ENCODE measurements at regions not wholly inside any gene's neighbourhood (a gene's known extent, or its start where the extent isn't known, plus 50 kb on each side); places are given as distances from the start of the nearest gene placed in this dataset.
"Not testable (repeated sequence)": the region's sequence is repeated elsewhere in the genome, so short reads cannot be mapped to it uniquely, and the experiment has no call there.

DNA sequence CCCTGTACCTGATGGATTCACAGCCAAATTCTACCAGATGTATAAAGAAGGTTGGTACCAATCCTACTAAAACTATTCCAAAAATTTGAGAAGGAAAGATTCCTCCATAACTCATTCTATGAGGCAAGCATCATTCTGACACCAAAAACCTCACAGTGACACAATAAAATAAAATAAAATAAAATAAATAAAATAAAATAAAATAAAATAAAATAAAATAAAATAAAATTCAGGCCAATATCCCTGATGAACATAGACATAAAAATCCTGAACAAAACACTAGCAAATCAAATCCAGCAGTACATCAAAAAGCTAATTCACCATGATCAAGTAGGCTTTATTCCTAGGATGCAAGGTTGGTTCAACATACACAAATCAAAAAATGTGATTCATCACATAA is 108.1 kb downstream of the PROX1 start:
- DNase-seq; H3K4me3 ChIP-seq (ENCODE audit: insufficient read depth, low read depth, low read length); H3K36me3 ChIP-seq (replicated peaks; ENCODE audit: control insufficient read depth, insufficient read depth, low read length); H3K27me3 ChIP-seq (ENCODE audit: control insufficient read depth, insufficient read depth, low read length): not testable (repeated sequence)

GRCh38 chr1:214101246-214101645 is 113.5 kb downstream of the PROX1 start:
- Histone ChIP-seq H3K4me3 (ENCODE audit: insufficient read depth, low read depth, low read length) (no peak overlapping the region), H3K27me3 (ENCODE audit: control insufficient read depth, insufficient read depth, low read length) (no peaks in the 10 kb centered on the region), H3K36me3 (replicated peaks; ENCODE audit: control insufficient read depth, insufficient read depth, low read length) (no peaks in the 10 kb centered on the region)
- no peak for DNase-seq

DNA sequence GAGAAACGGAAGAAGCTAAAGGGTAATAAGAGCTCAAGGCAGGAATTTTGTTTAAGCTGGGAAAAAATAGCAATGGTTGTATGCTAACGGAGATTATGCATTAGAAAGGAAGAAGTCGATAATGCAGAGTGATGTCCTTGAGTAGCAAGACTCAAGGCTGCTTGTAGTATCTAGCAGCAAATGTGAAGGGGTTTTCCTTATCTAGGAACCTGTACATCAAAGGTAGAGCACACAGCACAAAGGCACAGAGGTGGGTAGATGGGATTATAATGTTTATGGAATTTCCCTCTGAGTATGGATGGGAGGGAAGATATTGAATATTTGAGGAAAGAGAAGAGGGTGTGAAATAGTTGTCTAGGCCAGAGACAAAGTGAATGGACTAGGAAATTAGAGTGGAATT is 114.1 kb downstream of the PROX1 start:
- no peaks in the 10 kb centered on the region for H3K36me3 ChIP-seq (replicated peaks; ENCODE audit: control insufficient read depth, insufficient read depth, low read length)
- DNase-seq = no peak
- H3K4me3 ChIP-seq (ENCODE audit: insufficient read depth, low read depth, low read length) = no peak overlapping the region
- H3K27me3 ChIP-seq (ENCODE audit: control insufficient read depth, insufficient read depth, low read length) = no peaks in the 10 kb centered on the region

- H3K4me3 ChIP-seq (ENCODE audit: insufficient read depth, low read depth, low read length) = no peak overlapping the region
- H3K27me3 ChIP-seq (ENCODE audit: control insufficient read depth, insufficient read depth, low read length) = no peaks in the 10 kb centered on the region
- no peaks in the 10 kb centered on the region for H3K36me3 ChIP-seq (replicated peaks; ENCODE audit: control insufficient read depth, insufficient read depth, low read length)
- DNase-seq = no peak
Observed at GRCh38 chr1:214102907-214103306, 115.1 kb downstream of the PROX1 start.

- DNase-seq = no peak
- Histone ChIP-seq H3K27me3 (ENCODE audit: control insufficient read depth, insufficient read depth, low read length) (no peaks in the 10 kb centered on the region), H3K4me3 (ENCODE audit: insufficient read depth, low read depth, low read length) (no peak overlapping the region), H3K36me3 (replicated peaks; ENCODE audit: control insufficient read depth, insufficient read depth, low read length) (no peaks in the 10 kb centered on the region)
Observed at GRCh38 chr1:214103778-214104177, 116.0 kb downstream of the PROX1 start.

- H3K36me3 ChIP-seq (replicated peaks; ENCODE audit: control insufficient read depth, insufficient read depth, low read length) = no peaks in the 10 kb centered on the region
- no peak for DNase-seq
- H3K4me3 ChIP-seq (ENCODE audit: insufficient read depth, low read depth, low read length) = no peak overlapping the region
- no peaks in the 10 kb centered on the region for H3K27me3 ChIP-seq (ENCODE audit: control insufficient read depth, insufficient read depth, low read length)
Observed at GRCh38 chr1:214106375-214106774, 118.6 kb downstream of the PROX1 start.

DNA sequence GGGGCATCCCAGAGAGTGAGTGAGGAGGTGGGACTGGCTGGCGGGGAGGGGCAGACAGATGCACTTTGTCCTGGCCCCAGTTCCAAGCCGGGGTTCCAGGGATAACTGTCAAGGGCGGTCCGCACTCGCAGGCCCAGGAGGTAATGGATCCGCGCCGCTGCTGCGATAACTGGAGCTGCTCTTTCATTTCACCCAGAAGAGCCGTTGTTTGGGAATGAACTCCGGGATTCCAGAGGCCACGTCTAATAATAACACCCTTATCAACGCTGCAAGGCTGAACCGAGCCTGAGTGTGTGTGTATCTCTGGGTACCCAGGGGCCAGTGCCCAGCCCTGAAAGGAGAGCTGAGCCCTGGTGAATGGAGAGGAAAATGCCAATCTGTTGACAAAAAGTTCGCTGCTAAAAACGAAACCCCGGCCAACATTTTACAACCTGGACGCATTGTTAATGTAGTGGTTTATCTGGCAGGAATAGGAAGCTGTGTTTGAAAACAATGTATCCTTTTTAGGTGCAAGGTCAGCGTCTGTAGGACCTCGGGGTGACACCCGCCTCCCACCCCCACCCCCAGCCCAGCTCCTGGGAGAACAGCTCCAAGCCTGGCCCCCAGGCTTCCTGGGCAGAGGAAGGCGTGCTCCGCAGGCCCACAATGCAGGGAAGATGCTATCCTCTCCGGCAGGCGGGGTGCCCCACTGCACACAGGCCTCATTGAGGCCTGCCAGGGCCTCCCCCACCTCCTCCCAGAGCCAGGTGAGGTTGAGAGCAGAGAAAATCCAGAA is 119.7 kb downstream of the PROX1 start:
- Histone ChIP-seq H3K27me3 (ENCODE audit: control insufficient read depth, insufficient read depth, low read length) (no peaks in the 10 kb centered on the region), H3K36me3 (replicated peaks; ENCODE audit: control insufficient read depth, insufficient read depth, low read length) (no peaks in the 10 kb centered on the region), H3K4me3 (ENCODE audit: insufficient read depth, low read depth, low read length) (no peak overlapping the region; the same call in 1 of the 2 replicates)
- peak; percentile 41 for DNase-seq

GRCh38 chr1:214108097-214108446 is 120.3 kb downstream of the PROX1 start:
- no peak for DNase-seq
- Histone ChIP-seq H3K36me3 (replicated peaks; ENCODE audit: control insufficient read depth, insufficient read depth, low read length) (no peaks in the 10 kb centered on the region), H3K4me3 (ENCODE audit: insufficient read depth, low read depth, low read length) (no peak overlapping the region), H3K27me3 (ENCODE audit: control insufficient read depth, insufficient read depth, low read length) (no peaks in the 10 kb centered on the region)

GRCh38 chr1:214111796-214112195 is 124.0 kb downstream of the PROX1 start:
- Histone ChIP-seq H3K4me3 (ENCODE audit: insufficient read depth, low read depth, low read length) (no peak overlapping the region), H3K36me3 (replicated peaks; ENCODE audit: control insufficient read depth, insufficient read depth, low read length) (no peaks in the 10 kb centered on the region), H3K27me3 (ENCODE audit: control insufficient read depth, insufficient read depth, low read length) (no peaks in the 10 kb centered on the region)
- DNase-seq = no peak

DNA sequence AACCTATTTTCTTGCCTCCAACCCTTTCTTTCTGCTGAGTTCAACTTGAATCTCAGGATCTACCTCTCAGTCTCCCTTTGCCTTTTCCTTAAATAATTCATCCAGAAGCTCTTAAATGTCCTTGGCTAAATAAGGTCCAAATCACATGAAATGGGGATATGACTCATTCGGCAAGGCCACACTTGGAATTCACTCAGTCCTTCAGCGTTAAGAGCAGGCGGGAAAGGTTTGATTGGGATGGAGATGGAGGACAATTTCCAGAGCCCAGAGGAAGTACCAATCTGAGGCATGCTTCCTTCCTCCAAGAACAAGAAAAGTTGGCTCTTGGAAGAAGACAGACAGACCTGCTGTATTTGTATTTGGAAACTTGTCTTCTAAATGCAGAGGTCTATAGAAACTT is 128.5 kb downstream of the PROX1 start:
- no peak for DNase-seq
- H3K27me3 ChIP-seq (ENCODE audit: control insufficient read depth, insufficient read depth, low read length) = no peaks in the 10 kb centered on the region
- H3K36me3 ChIP-seq (replicated peaks; ENCODE audit: control insufficient read depth, insufficient read depth, low read length) = no peaks in the 10 kb centered on the region
- H3K4me3 ChIP-seq (ENCODE audit: insufficient read depth, low read depth, low read length) = no peak overlapping the region

GRCh38 chr1:214117780-214118179 is 130.0 kb downstream of the PROX1 start:
- DNase-seq = no peak
- no peak overlapping the region for H3K4me3 ChIP-seq (ENCODE audit: insufficient read depth, low read depth, low read length)
- no peaks in the 10 kb centered on the region for H3K27me3 ChIP-seq (ENCODE audit: control insufficient read depth, insufficient read depth, low read length)
- H3K36me3 ChIP-seq (replicated peaks; ENCODE audit: control insufficient read depth, insufficient read depth, low read length) = no peaks in the 10 kb centered on the region

GRCh38 chr1:214120191-214120590 is 132.4 kb downstream of the PROX1 start:
- Histone ChIP-seq H3K4me3 (ENCODE audit: insufficient read depth, low read depth, low read length) (no peak overlapping the region), H3K27me3 (ENCODE audit: control insufficient read depth, insufficient read depth, low read length) (no peaks in the 10 kb centered on the region), H3K36me3 (replicated peaks; ENCODE audit: control insufficient read depth, insufficient read depth, low read length) (no peaks in the 10 kb centered on the region)
- DNase-seq = no peak

DNA sequence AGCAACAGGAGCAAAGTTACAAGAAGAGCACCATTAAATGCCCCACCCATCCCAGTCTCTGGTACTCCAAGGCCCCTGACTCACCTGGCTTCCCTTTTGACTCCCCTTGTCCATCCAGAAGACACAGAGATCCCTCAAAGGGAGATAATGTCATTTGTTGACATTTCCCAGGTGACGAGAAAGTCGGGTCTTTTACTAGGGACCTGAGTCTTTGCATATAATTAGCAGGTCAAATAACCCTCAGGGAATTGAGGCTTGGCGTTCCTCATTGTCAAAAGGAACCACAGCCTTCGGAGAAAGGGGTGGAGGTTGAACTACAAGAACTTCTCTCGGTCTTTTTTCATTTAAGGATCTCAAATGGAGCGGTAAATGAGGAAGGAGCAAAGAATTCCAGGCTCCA is 133.2 kb downstream of the PROX1 start:
- Histone ChIP-seq H3K4me3 (ENCODE audit: insufficient read depth, low read depth, low read length) (no peak overlapping the region), H3K27me3 (ENCODE audit: control insufficient read depth, insufficient read depth, low read length) (no peaks in the 10 kb centered on the region), H3K36me3 (replicated peaks; ENCODE audit: control insufficient read depth, insufficient read depth, low read length) (no peaks in the 10 kb centered on the region)
- no peak for DNase-seq

GRCh38 chr1:214122110-214122509 is 134.3 kb downstream of the PROX1 start:
- H3K27me3 ChIP-seq (ENCODE audit: control insufficient read depth, insufficient read depth, low read length) = no peaks in the 10 kb centered on the region
- H3K4me3 ChIP-seq (ENCODE audit: insufficient read depth, low read depth, low read length) = no peak overlapping the region

GRCh38 chr1:214123061-214123784 is 135.4 kb downstream of the PROX1 start:
- peak; percentile 81 for DNase-seq
- Histone ChIP-seq H3K4me3 (ENCODE audit: insufficient read depth, low read depth, low read length) (no peak overlapping the region), H3K36me3 (replicated peaks; ENCODE audit: control insufficient read depth, insufficient read depth, low read length) (no peaks in the 10 kb centered on the region), H3K27me3 (ENCODE audit: control insufficient read depth, insufficient read depth, low read length) (no peaks in the 10 kb centered on the region)

More at GRCh38 chr1:214122110-214122509, 134.3 kb downstream of the PROX1 start:
- DNase-seq = no peak
- H3K36me3 ChIP-seq (replicated peaks; ENCODE audit: control insufficient read depth, insufficient read depth, low read length) = no peaks in the 10 kb centered on the region
